HepG2 (cell line): ENCODE measurements at regions not wholly inside any gene's neighbourhood (a gene's known extent, or its start where the extent isn't known, plus 50 kb on each side); places are given as distances from the start of the nearest gene placed in this dataset.

ENCODE experiments used
- ATAC-seq: fragments of 200-7000 bp; cut with Tn5 transposase; 3 replicates; pipeline ENCODE4 v1.9.1; 2020; ENCODE audit warnings: mild to moderate bottlenecking, moderate library complexity
- BruUV-seq: library from RNA; stranded (reverse); fragments of 400-500 nt; replicated peaks from 2 replicates; lab custom pipeline; 2021; lab: Mats Ljungman, UMichigan
- CTCF ChIA-PET: fragments of 300-600 bp; formaldehyde crosslinking; extraction: SDS; loops from one replicate; lab custom pipeline; 2021; ENCODE audit warnings: low total read pairs, inconsistent platforms, low intra/inter-chr PET ratio; lab: Yijun Ruan, JAX
- POLR2A ChIA-PET: fragments of 350-600 bp; sonication (Branson Sonifier 250); formaldehyde crosslinking; loops from one replicate; lab custom pipeline; 2020; ENCODE audit warnings: antibody characterized with exemption, inconsistent platforms; lab: Yijun Ruan, JAX
- DNase-seq: peaks from one replicate; pipeline ENCODE4 v3.0.0-alpha.2; 2015; ENCODE audit warnings: low spot score
- FAIRE-seq: peaks from 3 replicates; lab custom pipeline; 2011; peaks lifted over from hg19 to GRCh38; lab: Jason Lieb, UNC
- H2AFZ ChIP-seq: one replicate; pipeline ENCODE4 v1.6.1; 2011; ENCODE audit warnings: low read length, inconsistent platforms
- H3K27ac ChIP-seq: fragments of 300-600 bp; 3 replicates; pipeline ENCODE4 v1.8.0; 2011; ENCODE audit warnings: mixed run types, mild to moderate bottlenecking, mixed read lengths, low read length, inconsistent platforms; ENCODE audit not compliant: insufficient read depth; ENCODE audit errors: extremely low read length
- H3K27me3 ChIP-seq, 2 experiments: fragments of 200-600 bp in 1 of 2; 2 replicates in 1 of 2; 3 replicates in 1 of 2; pipeline versions ENCODE4 v1.6.0 to v1.8.0; 2011; ENCODE audit warnings: low read length in 2 of 2, mild to moderate bottlenecking in 2 of 2, moderate library complexity in 2 of 2, inconsistent platforms in 1 of 2; ENCODE audit not compliant: insufficient read depth in 2 of 2, control insufficient read depth in 1 of 2
- H3K36me3 ChIP-seq, 2 experiments: fragments of 200-600 bp in 1 of 2; replicated peaks in 1 of 2; 2 replicates in 1 of 2; 3 replicates in 1 of 2; pipeline versions ENCODE4 v1.5.1 to v1.8.0; 2011; ENCODE audit warnings: low read length in 2 of 2, inconsistent platforms in 1 of 2; ENCODE audit not compliant: insufficient read depth in 2 of 2, control insufficient read depth in 1 of 2
- H3K4me1 ChIP-seq: 2 replicates; pipeline ENCODE4 v1.5.1; 2012; ENCODE audit warnings: low read length, inconsistent platforms; ENCODE audit not compliant: insufficient read depth
- H3K4me2 ChIP-seq: 2 replicates; pipeline ENCODE4 v1.6.0; 2011; ENCODE audit warnings: low read depth, low read length, inconsistent platforms
- H3K4me3 ChIP-seq, 3 experiments: fragments of 200-600 bp in 1 of 3; sonication (generic), shearing (Covaris generic) in 1 of 3; replicated peaks in 1 of 3; 2 replicates each; pipeline ENCODE4 v1.5.1; 2011 to 2016; ENCODE audit warnings: low read length in 3 of 3, inconsistent platforms in 2 of 3, low read depth in 2 of 3, mild to moderate bottlenecking in 2 of 3, control low read depth in 1 of 3, mixed read lengths in 1 of 3; ENCODE audit not compliant: insufficient read depth in 1 of 3
- H3K79me2 ChIP-seq: one replicate; pipeline ENCODE4 v1.6.1; 2011; ENCODE audit warnings: low read length, inconsistent platforms; ENCODE audit not compliant: insufficient read depth
- H3K9ac ChIP-seq: 2 replicates; pipeline ENCODE4 v1.6.0; 2011; ENCODE audit warnings: mild to moderate bottlenecking, low read depth, low read length, inconsistent platforms; ENCODE audit not compliant: insufficient read depth
- H3K9me3 ChIP-seq: 2 replicates; pipeline ENCODE4 v1.5.1; 2012; ENCODE audit warnings: mild to moderate bottlenecking, low read length
- H4K20me1 ChIP-seq: 2 replicates; pipeline ENCODE4 v1.6.0; 2011; ENCODE audit warnings: inconsistent platforms, mild to moderate bottlenecking, low read length, moderate library complexity; ENCODE audit not compliant: insufficient read depth
- ETV5 ChIP-seq: IDR thresholded peaks from 2 replicates; pipeline ENCODE4 v1.6.1; 2018; ENCODE audit warnings: missing biosample characterization, missing genetic modification reagents, inconsistent platforms, borderline replicate concordance
- FLYWCH1 ChIP-seq: sonication (generic); formaldehyde crosslinking; IDR thresholded peaks from 2 replicates; pipeline ENCODE4 v1.8.1; 2023; ENCODE audit warnings: mild to moderate bottlenecking, missing genetic modification reagents
- JUND ChIP-seq: sonication (generic); formaldehyde crosslinking; IDR thresholded peaks from 2 replicates; pipeline ENCODE4 v1.8.0; 2022; ENCODE audit warnings: mild to moderate bottlenecking, missing genetic modification reagents
- MLX ChIP-seq: IDR thresholded peaks from 2 replicates; pipeline ENCODE4 v1.6.1; 2016
- NFYC ChIP-seq: IDR thresholded peaks from 2 replicates; pipeline ENCODE4 v1.6.1; 2016; ENCODE audit warnings: missing genetic modification reagents, missing compliant biosample characterization
- REXO4 ChIP-seq: sonication (generic); formaldehyde crosslinking; IDR thresholded peaks from 2 replicates; pipeline ENCODE4 v1.8.0; 2022; ENCODE audit warnings: missing genetic modification reagents, mild to moderate bottlenecking, borderline replicate concordance
- SYNCRIP ChIP-seq: fragments of 200-400 bp; formaldehyde crosslinking; IDR thresholded peaks from 2 replicates; pipeline ENCODE4 v1.6.1; 2018; ENCODE audit warnings: mild to moderate bottlenecking, low read depth, low read length; ENCODE audit not compliant: insufficient read depth
- TCF7 ChIP-seq: sonication (generic); IDR thresholded peaks from 2 replicates; pipeline ENCODE4 v1.6.1; 2016; ENCODE audit warnings: antibody characterized with exemption, low read depth
- TOPORS ChIP-seq: sonication (generic); formaldehyde crosslinking; IDR thresholded peaks from 2 replicates; pipeline ENCODE4 v1.8.0; 2023; ENCODE audit warnings: mild to moderate bottlenecking, missing genetic modification reagents
- ZBTB40 ChIP-seq, 2 experiments: fragments of 450-650 bp in 1 of 2; sonication (generic) in 1 of 2; formaldehyde crosslinking in 1 of 2; IDR thresholded peaks; 2 replicates each; pipeline versions ENCODE4 v1.6.1 to v1.8.0; 2016 to 2022; ENCODE audit warnings: antibody characterized with exemption in 1 of 2, mild to moderate bottlenecking in 1 of 2, missing genetic modification reagents in 1 of 2
- ZNF136 ChIP-seq: sonication (generic); formaldehyde crosslinking; IDR thresholded peaks from 2 replicates; pipeline ENCODE4 v1.8.1; 2022; ENCODE audit warnings: low read depth, mild to moderate bottlenecking, moderate library complexity, missing genetic modification reagents
- ZNF253 ChIP-seq: sonication (generic); formaldehyde crosslinking; IDR thresholded peaks from 2 replicates; pipeline ENCODE4 v1.8.0; 2022; ENCODE audit warnings: mild to moderate bottlenecking, missing genetic modification reagents, borderline replicate concordance
- ZNF563 ChIP-seq: sonication (generic); formaldehyde crosslinking; IDR thresholded peaks from 2 replicates; pipeline ENCODE4 v1.8.0; 2022; ENCODE audit warnings: mild to moderate bottlenecking, moderate library complexity, missing genetic modification reagents
- ZNF841 ChIP-seq: sonication (generic); formaldehyde crosslinking; IDR thresholded peaks from 2 replicates; pipeline ENCODE4 v1.8.1; 2023; ENCODE audit warnings: missing genetic modification reagents, borderline replicate concordance
- ZZZ3 ChIP-seq: sonication (generic); formaldehyde crosslinking; IDR thresholded peaks from 2 replicates; pipeline ENCODE4 v1.4.0; 2020; ENCODE audit warnings: missing genetic modification reagents, mild to moderate bottlenecking, borderline replicate concordance
- WGBS: methylation state at CpG from one replicate; pipeline ENCODE4 v1.1.6; 2017; ENCODE audit warnings: low lambda C conversion rate; 5-methylcytosine and 5-hydroxymethylcytosine counted together
- in situ Hi-C: cut with HindIII; loops from 2 replicates; pipeline ENCODE4 v1.10.0; 2017; ENCODE audit warnings: low pct_unique_long_range_greater_than_20kb; ENCODE audit not compliant: extremely low pct_ligation_motif_present
- intact Hi-C: fragments of 100-400 bp; cut with micrococcal nuclease; formaldehyde crosslinking; loops from one replicate; pipeline ENCODE4 v1.10.0; 2022; ENCODE audit not compliant: unreplicated experiment

GRCh38 chr7:89621925-89622641 is 532.2 kb upstream of the STEAP1 start:
- no peak overlapping the region for H3K4me2 ChIP-seq
- no peaks in the 10 kb centered on the region for H3K36me3 ChIP-seq
- H4K20me1 ChIP-seq, result no peaks in the 10 kb centered on the region
- intact Hi-C loops (loop anchor here (10.0 kb wide), 1 partner anchor 1377 kb away; no protein-coding TSS in a partner anchor), in situ Hi-C loops (loop anchor here (10.0 kb wide), 1 partner anchor 1077 kb away; no protein-coding TSS in a partner anchor)
- no peak for ATAC-seq
- H3K27me3 ChIP-seq, result no peaks in the 10 kb centered on the region
- DNase-seq, result no peak
- no peaks in the 10 kb centered on the region for H3K4me1 ChIP-seq
- no CpG with 5 or more reads among the region's 4 CpGs for WGBS
- FAIRE-seq, result no peak
- ChIA-PET CTCF (interaction anchor here (1.3 to 1.6 kb wide), 2 partner anchors 1076 to 1378 kb away, joined by 6 to 7 read pairs; no protein-coding TSS in a partner anchor), POLR2A (no interaction called here)
- H3K9me3 ChIP-seq, result no peaks in the 10 kb centered on the region
- no peak overlapping the region for H3K9ac ChIP-seq
- BruUV-seq, result no TSS peak
- H3K79me2 ChIP-seq, result no peaks in the 10 kb centered on the region
- no peak overlapping the region for H3K27ac ChIP-seq
- no peak overlapping the region for H3K4me3 ChIP-seq
- no peak overlapping the region for H2AFZ ChIP-seq
- TF ChIP-seq SYNCRIP (no peak), ZNF563 (CRISPR knock-in tag) (no peak), JUND (CRISPR knock-in tag) (no peak), TCF7 (no peak), REXO4 (CRISPR knock-in tag) (no peak), ETV5 (no peak), TOPORS (CRISPR knock-in tag) (no peak), ZZZ3 (no peak), MLX (CRISPR knock-in tag) (no peak), FLYWCH1 (CRISPR knock-in tag) (no peak), ZBTB40 (IDR thresholded peaks at IDR 0.05) (no peak), ZBTB40 (CRISPR knock-in tag; IDR thresholded peaks at IDR 0.05) (no peak), ZNF136 (CRISPR knock-in tag) (no peak), ZNF253 (CRISPR knock-in tag) (no peak), ZNF841 (CRISPR knock-in tag) (no peak), NFYC (CRISPR knock-in tag) (no peak)
